NOMO-1 treated with DMSO at 0.1 percent for 48 hours (cell line): ENCODE measurements at regions not wholly inside any gene's neighbourhood (a gene's known extent, or its start where the extent isn't known, plus 50 kb on each side); places are given as distances from the start of the nearest gene placed in this dataset.
"Not testable (repeated sequence)": the region's sequence is repeated elsewhere in the genome, so short reads cannot be mapped to it uniquely, and the experiment has no call there.

Experiments used
- DNase-seq: peaks from one replicate; lab custom pipeline; 2025; ENCODE audit not compliant: unreplicated experiment; lab: John Stamatoyannopoulos, UW

DNA sequence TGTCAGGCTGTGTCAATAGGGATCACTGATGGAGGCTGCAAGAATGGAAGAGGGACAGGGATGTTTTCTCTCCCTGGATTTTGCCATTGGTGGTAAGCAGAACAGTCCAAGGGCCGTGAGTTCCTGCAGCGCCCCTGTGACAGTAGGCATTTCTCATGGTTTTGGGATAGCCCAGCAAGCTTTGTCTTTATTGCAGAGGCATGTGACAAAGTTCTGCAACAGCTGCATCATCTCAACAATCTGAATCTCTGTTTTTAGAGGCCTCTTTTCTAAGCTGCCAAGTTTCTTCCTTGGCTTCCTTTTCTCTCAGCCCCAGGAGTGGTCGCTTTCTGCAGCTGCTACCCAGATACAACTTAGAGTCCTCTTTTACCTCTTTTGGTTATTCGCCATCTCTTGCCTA is 95.7 kb upstream of the TSHZ3 start:
- DNase-seq = no peak

DNA sequence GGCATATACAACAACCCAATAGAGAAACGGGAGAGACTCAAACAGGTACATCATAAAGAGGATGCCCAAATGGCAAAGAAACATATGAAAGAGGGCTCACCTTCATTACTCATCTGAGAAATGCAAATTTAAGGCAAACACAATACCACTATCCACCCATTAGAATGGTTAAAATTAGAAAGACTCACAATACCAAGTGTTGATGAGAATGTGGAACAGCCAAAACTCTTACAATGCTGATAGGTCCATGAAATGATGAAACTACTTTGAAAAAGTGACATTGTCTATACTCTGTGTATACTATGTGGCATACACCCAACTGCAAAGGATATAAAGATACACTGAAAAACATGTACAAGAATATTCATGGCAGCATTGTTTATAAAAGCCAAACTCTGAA is 96.2 kb upstream of the TSHZ3 start:
- no peak for DNase-seq

DNA sequence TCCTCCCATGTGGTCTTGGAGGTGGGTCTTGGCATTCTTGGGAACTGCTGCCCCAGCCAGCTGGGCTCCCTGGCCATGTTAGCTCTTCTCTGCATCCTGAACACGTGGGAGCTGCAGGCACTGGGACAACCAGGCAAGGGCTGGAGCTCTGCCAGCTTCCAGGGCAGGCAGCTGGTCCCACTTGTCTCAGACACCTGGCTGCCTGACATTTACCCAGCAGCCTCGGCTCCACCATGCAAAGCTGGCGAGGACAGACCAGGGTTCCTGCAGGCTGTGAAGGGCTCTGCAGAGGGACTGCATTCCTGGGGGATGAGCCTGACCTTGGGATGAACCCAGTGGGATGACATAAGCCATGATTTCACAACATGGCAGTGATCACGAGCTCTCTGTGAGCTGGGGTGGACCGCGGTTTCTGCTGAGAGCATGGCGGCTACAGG is 99.0 kb upstream of the TSHZ3 start:
- DNase-seq = no peak

DNA sequence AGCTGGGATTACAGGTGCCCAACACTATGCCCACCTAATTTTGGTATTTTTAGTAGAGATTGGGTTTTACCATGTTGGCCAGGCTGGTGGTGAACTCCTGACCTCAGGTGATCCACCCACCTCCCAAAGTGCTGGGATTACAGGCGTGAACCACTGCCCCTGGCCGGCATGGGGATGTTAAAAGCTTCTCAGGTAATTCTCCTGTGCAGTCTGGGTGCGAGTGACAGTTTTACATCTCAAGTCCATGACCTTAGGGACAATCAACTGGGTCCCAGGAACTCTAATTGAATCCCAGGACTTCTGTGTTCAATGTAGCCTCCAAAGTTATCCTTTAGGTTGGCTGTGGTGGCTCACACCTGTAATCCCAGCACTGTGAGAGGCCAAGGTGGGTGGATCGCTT is 100.1 kb upstream of the TSHZ3 start:
- DNase-seq = no peak

DNA sequence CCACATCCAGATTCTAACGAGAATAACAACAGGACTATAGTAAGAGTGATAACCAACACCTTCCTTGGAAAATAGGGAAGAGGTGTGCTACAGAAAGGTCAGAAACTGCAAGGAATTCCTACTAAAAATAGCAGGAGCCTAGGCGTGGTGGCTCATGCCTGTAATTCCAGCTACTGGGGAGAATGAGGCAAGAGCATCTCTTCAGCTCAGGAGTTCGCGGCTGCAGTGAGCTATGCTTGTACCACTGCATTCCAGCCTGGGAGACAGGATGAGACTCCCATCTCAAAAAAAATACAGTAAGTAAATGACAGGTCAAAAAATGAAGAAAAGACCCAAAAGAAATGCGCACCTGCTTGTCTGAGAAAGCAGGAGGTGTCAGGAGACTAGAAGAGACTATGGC is 101.5 kb upstream of the TSHZ3 start:
- no peak for DNase-seq

DNA sequence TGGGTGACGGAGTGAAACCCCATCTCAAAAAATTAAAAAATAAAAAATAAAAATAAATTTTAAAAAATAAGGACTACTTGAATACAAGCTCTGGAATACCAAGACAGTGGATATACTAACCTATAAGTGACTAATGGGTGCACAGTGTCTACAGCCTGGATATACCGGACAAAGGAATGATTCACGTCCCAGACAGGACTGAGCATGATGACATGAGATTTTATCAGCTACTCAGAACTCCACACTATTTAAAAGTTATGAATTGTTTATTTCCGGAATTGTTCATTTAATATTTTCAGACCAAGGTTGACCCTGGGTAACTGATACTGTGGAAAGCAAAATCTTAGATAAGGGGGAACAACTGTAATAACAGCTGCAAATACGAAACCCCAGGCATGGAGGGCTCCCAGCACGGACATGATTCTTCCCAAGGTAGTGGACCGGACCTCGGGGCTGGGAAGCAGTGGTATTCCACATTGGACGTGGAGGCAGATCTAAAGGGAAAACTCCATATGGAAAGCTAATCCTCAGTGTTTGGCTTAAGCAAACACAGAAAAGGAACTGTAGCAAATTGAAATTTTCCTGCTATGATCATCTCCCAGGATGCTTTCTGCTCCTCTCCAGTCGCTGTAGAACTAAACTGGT is 102.6 kb upstream of the TSHZ3 start:
- no peak for DNase-seq

DNA sequence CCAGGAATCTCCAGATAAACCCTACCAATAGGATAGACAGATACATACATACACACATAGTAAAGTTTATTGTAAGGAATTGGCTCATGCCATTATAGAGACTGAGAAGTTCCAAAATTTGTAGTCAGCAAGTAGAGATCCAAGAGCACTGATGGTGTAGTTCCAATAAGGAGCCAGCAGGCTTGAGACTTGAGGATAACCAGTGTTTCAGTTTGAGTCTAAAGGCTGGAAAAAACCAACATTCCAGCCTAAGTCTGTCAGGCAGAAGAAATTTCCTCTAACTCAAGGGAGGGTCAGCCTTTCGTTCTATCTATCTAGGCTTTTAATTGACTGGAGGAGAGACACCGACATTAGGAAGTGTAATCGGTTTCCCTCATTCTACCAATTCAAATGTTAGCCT is 110.2 kb upstream of the TSHZ3 start:
- DNase-seq = no peak

DNA sequence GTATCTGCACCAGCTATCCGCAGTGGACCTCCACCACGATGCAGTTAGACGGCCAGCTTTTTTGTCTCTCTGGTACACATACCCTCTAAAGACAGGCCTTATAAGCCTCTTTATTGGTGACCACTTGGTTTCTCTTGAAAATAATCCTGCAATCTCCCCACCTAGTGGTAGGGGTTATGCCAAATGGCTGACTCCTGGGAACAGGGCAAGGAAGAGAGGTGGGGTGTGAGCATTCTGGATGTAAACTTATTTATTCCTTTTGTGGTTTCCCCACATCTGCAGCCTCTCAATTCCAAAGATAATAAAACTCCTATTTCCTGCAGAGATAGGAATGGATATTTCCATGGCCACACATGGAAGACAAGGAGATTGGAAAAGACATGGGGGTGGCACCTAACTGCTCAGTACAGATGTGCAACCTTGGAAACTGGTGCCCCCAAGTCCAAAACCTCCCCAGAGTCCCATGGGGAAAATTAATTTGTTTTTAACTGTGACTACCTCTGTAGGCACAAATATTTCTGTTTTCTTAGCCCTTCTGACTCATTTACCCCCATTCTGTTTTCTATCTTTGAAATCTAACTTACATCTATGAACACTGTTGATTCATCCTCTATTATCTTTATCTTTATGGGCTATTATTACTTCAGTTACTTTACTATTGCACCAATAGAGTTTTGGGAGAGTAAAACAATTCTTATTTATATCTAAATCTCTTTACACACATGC is 112.7 kb upstream of the TSHZ3 start:
- no peak for DNase-seq

DNA sequence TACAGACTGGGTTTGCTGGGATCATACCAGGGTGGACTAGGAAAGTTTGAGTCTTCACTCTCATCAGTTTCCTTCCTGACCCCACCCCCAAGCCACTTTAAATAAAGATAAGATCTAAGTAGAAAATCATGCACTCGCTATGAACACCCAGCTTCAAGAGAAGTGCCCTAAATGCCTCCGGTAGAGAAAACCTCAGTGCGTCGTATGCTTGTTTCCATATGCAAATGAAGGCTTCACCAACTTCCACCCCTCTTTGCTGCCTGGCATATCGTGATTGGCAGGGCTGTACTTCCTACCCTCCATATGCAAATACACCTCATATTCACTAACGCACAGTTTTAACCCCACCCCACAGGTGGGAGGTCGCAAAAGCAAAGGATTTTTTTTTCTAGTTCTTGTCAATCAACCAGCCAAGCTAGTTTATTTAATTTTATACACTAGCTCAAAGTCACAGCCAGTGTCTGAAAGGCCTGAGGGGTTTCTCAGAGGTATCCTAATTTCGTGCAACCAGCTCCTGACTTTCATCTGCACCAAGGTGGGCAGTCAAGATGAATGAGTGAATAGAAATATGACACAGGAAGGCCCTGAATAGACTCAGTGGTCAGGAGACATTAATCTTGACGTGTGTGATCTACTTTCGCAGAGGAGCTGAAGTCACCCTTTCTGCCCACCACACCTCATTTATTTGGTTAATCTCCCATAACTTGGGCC is 121.1 kb upstream of the TSHZ3 start:
- DNase-seq = no peak

DNA sequence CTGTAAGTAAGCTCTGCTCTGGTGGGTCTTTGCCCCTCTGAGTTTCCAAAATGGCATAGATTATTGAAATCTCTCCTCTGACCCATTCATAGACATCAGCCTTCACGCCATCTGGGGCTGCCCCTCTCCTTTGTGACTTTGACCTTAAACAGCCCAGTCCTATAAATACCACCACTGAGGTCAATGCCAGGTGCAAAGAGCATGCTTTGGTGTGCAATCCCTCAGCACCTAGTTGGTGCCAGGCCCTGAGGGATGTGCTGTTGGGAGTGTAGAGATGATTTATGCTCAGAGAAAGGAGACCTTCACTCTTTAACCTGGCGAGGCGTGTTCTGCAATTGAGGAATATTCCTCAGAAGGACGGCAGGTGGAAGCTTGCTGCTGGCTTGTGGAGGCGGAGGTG is 121.7 kb upstream of the TSHZ3 start:
- DNase-seq = no peak

DNA sequence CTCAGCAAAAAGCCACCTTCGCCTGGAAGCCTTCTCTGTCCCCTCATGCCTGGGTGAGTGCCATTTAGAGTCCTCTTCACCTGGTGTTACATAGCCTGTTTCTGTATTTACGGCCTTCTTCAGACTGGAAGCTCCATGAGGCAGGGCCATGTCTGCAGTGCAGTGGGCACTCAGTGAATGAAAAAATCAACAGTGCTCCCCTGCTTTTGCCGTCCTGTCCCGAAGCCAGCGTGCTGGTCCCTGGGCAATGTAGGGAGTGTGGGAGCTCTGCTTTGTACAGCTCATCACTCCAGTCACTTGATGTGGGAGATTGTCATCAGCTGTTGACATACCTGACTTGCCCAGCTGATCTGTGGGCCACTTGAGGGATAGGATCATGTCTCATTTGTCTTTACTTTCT is 129.0 kb upstream of the TSHZ3 start:
- DNase-seq = no peak

DNA sequence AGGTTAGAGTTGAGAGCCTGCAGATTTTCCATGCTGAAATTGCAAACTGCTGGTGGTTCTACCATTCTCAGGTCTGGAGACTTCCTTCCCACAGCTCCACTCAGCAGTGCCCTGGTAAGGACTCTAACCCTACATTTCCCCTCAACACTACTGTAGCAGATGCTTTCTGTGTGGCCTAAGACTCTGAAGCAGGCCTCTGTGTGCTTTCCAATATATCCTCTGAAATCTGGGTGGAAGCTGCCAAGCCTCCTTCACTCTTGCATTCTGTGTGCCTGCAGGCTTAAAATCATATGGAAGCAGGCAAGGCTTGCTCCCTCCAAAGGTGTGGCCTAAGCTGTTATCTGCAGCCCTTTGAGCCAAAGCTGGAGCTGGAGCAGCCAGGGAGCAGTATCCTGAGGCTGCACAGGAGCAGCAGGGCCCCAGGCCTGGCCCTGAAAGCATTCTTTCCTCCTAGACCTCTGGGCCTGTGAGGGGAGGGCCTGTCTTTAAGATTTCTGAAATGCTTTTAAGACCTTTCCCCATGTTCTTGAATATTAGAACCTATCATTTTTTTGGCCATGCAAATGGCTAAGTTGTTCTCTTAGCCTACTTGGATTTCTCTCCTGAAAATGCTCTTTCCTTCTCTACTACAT is 134.1 kb upstream of the TSHZ3 start:
- no peak for DNase-seq

DNA sequence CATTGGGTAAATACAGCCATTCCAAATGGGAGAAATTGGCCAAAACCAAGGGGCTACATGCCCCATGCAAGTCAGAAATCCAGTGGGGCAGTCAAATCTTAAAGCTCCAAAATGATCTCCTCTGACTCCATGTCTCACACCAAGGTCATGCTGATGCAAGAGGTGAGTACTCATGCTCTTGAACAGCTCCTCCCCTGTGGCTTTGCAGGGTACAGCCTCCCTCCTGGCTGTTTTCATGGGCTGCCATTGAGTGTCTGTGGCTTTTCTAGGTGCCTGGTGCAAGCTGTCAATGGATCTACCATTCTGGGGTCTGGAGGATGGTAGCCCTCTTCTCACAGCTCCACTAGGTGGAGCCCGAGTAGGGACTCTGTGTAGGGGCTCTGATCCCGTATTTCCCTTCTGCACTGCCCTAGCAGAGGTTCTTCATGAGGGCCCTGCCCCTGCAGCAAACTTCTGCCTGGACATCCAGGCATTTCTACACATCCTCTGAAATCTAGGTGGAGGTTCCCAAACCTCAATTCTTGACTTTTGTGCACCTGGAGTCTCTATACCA is 135.7 kb upstream of the TSHZ3 start:
- not testable (repeated sequence) for DNase-seq

DNA sequence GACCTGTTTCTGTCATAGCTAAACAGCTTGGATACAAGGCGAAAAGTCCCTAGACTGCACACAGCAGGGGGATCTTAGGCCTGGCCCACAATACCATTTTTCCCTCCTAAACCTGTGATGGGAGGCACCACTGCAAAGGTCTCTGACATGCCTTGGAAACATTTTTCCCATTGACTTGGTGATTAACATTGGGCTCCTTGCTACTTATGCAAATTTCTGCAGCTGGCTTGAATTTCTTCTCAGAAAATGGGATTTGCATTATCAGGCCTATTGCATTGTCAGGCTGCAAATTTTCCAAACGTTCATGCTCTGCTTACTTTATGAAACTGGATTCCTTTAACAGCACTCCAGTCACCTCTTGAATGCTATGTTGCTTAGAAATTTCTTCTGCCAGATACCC is 136.2 kb upstream of the TSHZ3 start:
- DNase-seq = no peak

DNA sequence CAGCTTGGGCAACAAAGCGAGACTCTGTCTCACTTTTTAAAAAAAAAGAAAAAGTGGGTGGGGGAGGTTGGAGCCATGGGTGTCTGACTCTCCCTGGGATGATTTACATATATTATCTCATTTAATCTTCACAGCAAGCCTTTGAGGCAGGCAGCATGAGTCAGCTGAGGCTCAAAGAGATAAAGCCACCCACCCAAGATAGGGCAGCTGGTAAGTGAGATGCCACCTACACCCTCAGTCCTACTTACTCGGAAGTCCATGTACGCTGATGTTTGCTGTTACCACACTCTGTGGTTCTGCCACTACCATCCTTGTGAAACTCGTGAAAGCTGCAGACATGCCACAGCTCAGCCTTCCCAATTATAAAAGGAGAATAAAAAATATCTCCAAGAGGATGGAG is 142.0 kb upstream of the TSHZ3 start:
- no peak for DNase-seq

DNA sequence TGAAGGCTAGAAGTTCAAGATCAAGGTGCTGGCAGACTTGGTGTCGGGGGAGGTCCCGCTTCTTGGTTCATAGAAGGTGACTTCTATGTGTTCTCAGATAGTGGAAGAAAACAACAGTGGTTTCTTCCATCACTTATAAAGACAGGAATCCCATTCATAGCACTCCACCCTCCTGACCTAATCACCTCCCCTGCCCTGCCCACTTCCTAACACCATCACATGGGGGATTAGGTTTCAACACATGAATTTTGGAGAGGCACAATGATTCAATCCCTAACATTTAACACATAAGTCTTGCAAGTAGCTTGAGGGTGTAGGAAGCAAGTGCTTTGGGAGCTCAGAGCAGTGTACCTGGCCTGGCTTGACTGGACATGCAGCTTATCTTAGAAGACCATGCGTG is 142.8 kb upstream of the TSHZ3 start:
- no peak for DNase-seq

DNA sequence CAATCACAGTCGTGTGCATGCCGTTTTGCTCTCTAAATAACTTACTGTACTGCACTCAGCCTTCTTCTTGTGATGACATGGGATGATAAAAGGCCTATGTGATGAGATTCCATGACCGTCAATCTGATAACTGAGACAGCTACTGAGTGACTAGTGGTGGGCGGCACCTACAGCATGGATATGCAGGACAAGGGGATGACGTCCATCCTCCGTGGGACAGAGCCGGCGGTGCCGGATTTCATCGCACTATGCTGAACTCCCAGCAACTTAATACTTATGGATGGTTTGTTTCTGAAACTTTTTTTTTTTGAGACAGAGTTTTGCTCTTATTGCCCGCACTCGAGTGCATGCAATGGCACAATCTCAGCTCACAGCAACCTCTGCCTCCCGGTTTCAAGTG is 146.8 kb upstream of the TSHZ3 start:
- DNase-seq = no peak

DNA sequence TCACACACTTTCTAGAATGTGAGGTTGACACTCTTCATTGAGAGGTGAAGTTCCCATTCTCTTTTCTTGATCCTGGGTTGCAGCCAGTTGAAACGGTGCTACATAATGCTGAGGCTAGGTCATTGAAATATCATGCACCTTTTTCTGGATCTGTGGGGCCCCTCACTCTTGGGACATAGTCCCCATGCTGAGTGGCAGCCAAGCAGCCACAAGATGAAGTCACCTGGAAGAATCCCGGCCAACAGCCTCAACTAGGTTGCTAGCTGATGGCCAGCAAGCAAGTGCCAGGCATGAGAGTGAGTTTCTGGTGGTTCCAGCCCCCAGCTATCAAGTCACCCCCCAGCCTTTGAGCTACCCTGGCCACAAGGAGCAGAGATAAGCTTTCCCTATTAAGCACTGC is 148.5 kb upstream of the TSHZ3 start:
- DNase-seq = no peak

DNA sequence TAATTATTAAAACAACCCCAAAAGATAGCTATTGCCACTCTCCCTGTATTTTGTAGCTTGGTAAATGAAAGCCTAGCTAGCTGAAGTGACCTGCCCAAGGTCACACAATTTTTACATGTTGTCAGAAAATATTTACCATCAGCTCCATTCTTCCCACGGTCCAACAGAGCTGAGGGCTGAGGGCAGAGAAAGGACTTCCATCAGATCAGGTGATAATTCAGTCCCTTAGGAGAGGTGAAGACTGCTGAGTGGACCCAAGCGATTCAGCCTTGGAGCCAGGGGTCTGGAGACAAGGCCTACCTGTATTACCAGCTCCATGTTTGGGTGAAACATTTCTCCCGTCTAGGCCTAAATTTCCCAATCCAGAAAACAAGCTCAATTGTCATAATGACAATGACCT is 149.5 kb upstream of the TSHZ3 start:
- DNase-seq = no peak

DNA sequence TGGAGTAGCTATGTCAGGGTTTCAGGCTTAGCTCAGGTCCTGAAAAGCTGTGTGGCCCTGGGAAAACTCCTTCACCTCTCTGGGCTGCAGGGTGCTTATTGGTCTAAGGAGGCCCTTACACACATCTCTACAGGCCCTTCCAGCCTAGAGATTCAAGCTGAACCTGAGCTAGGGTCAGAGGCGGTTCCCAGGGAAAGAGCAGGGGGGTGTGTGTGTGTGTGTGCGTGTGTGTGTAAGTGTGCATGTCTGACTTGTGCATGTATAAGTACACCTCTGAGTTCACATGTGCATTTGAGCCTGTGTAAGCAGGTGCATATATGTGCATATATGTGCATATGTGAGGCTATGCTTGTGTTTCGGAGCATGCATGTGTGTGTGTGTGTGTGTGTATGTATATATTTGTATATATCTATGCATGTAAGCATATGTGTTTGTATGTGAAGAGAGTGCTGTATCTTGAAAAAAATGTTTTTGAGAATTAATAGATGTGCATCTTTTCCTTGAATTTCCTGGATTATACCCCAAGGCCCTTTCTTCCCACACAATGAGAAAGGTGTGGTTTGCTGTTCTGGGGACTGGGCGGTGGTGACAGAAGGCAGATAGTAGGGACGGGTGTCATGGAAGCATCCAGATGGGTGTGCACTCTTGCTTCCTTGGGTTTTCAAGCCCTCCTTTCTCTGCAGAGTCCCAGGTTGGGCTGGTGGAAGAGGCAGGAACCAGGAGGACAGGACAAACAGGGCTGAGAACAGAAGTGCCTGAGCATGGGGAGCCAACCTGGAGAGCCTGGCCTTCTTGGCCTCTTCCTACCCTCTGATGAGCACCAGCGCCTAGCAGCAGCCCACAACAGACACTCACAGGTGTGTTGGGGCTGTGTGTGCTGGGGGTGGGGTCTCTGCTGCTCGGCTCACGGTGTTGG is 150.3 kb upstream of the TSHZ3 start:
- DNase-seq = no peak
